ENCODE measurements at regions not wholly inside any gene's neighbourhood (a gene's known extent, or its start where the extent isn't known, plus 50 kb on each side); places are given as distances from the start of the nearest gene placed in this dataset.

DNA sequence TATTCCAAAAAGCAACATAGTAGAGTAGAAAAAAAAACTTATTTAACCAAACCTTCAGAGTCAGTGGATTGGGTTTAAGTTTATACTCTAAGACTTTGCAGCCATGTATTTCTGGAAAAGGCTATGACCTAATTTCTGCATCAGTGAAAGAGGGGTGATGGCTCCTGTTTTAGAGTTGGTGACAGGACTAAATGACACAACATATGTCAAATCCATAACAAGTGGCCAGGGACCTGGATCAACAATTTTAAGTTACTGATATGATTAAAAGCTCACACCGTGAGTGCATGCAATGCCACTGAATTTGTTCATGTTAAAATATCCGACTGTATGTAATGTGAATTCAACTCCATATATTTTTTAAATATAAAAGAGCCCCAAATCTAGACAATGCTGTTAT is 390.6 kb downstream of the TNS3 start:
- ChIA-PET CTCF (no interaction called here), POLR2A (no interaction called here), RAD21 (ENCODE audit: low non-redundant PET in 1 of 2, low total read pairs in 2 of 2, uncharacterized antibody in 2 of 2, unreplicated experiment in 2 of 2) (no interaction called here)
- Histone ChIP-seq H4K20me1 (ENCODE audit: insufficient read depth) (no peaks in the 10 kb centered on the region), H3K4me1 (ENCODE audit: control insufficient read depth in 1 of 2, insufficient read depth in 2 of 2, low read length in 2 of 2) (no peaks in the 10 kb centered on the region), H2AFZ (ENCODE audit: low read depth, low read length, poor library complexity, severe bottlenecking) (no peak overlapping the region), H3K4me3 (replicated peaks in 1 of 2; ENCODE audit: low read depth in 1 of 2, low read length in 2 of 2) (no peak overlapping the region), H3K4me2 (ENCODE audit: low read length) (no peak overlapping the region), H3K27me3 (ENCODE audit: insufficient read depth, low read length) (peaks cover 6% of the 10 kb centered on the region; the same call in 1 of the 2 replicates), H3K79me2 (ENCODE audit: insufficient read depth, low read length) (no peaks in the 10 kb centered on the region), H3K36me3 (ENCODE audit: control insufficient read depth in 1 of 2, insufficient read depth in 2 of 2, low read length in 2 of 2) (no peaks in the 10 kb centered on the region), H3K9ac (ENCODE audit: low read length) (no peak overlapping the region), H3K9me3 (ENCODE audit: control insufficient read depth in 1 of 2, insufficient read depth in 1 of 2, low read depth in 1 of 2, low read length in 2 of 2) (no peaks in the 10 kb centered on the region), H3K9me2 (ENCODE audit: insufficient read depth) (no peaks in the 10 kb centered on the region), H3K27ac (ENCODE audit: low read depth, low read length) (no peak overlapping the region)
- intact Hi-C loops (cut with micrococcal nuclease) = no loop called here
- no TSS peak for BruUV-seq (replicated peaks)
- TF ChIP-seq POLR2A (IDR thresholded peaks at IDR 0.05; ENCODE audit: borderline replicate concordance, extremely low read depth, insufficient read depth, insufficient read length) = no peak
- TF ChIP-seq JUND (IDR thresholded peaks at IDR 0.05) = no peak
- ATAC-seq (no peak), DNase-seq (ENCODE audit: low read depth, low spot score) (no peak)

DNA sequence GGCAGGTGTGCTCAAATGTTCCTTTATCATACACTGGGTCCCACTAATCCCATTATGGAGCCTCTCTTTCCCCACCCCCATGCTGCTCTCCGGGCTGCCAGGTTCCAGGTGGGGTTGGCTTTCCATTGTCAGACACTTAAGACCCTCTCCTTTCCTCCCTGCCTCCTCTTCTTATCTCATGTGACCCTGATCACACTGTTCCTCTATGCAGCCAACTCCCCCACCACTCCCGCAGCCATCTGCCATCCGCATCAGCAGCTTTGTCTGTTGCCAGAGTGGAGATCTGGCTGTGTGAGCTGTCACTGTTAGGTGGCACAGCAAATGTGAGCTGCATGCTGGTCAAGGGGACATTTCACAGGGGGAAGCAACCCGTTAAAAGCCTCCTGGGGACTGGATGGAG is 391.4 kb downstream of the TNS3 start:
- Histone ChIP-seq H2AFZ (ENCODE audit: low read depth, low read length, poor library complexity, severe bottlenecking) (no peak overlapping the region), H3K9me3 (ENCODE audit: control insufficient read depth in 1 of 2, insufficient read depth in 1 of 2, low read depth in 1 of 2, low read length in 2 of 2) (no peaks in the 10 kb centered on the region), H3K4me1 (ENCODE audit: control insufficient read depth in 1 of 2, insufficient read depth in 2 of 2, low read length in 2 of 2) (no peaks in the 10 kb centered on the region), H3K4me3 (replicated peaks in 1 of 2; ENCODE audit: low read depth in 1 of 2, low read length in 2 of 2) (no peak overlapping the region), H3K79me2 (ENCODE audit: insufficient read depth, low read length) (no peaks in the 10 kb centered on the region), H3K4me2 (ENCODE audit: low read length) (no peak overlapping the region), H3K36me3 (ENCODE audit: control insufficient read depth in 1 of 2, insufficient read depth in 2 of 2, low read length in 2 of 2) (no peaks in the 10 kb centered on the region), H3K27me3 (ENCODE audit: insufficient read depth, low read length) (peaks cover 6% of the 10 kb centered on the region; the same call in 1 of the 2 replicates), H3K9ac (ENCODE audit: low read length) (no peak overlapping the region), H4K20me1 (ENCODE audit: insufficient read depth) (no peaks in the 10 kb centered on the region), H3K27ac (ENCODE audit: low read depth, low read length) (no peak overlapping the region), H3K9me2 (ENCODE audit: insufficient read depth) (no peaks in the 10 kb centered on the region)
- TF ChIP-seq, protein P1, sequence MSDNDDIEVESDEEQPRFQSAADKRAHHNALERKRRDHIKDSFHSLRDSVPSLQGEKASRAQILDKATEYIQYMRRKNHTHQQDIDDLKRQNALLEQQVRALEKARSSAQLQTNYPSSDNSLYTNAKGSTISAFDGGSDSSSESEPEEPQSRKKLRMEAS (IDR thresholded peaks at IDR 0.05) = no peak
- TF ChIP-seq POLR2A (IDR thresholded peaks at IDR 0.05; ENCODE audit: borderline replicate concordance, extremely low read depth, insufficient read depth, insufficient read length) (no peak), ZFX (IDR thresholded peaks at IDR 0.05) (no peak), CBX3 (IDR thresholded peaks at IDR 0.05; ENCODE audit: low read depth) (no peak), TCF7L2 (IDR thresholded peaks at IDR 0.05; ENCODE audit: borderline replicate concordance, extremely low read depth, insufficient read depth, insufficient read length) (no peak), ZNF274 (IDR thresholded peaks at IDR 0.05; ENCODE audit: low read depth, low read length) (no peak), EZH2 (IDR thresholded peaks at IDR 0.05) (no peak)
- TF ChIP-seq, protein P2, sequence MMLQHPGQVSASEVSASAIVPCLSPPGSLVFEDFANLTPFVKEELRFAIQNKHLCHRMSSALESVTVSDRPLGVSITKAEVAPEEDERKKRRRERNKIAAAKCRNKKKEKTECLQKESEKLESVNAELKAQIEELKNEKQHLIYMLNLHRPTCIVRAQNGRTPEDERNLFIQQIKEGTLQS (IDR thresholded peaks at IDR 0.05) = no peak
- TF ChIP-seq, protein P3, sequence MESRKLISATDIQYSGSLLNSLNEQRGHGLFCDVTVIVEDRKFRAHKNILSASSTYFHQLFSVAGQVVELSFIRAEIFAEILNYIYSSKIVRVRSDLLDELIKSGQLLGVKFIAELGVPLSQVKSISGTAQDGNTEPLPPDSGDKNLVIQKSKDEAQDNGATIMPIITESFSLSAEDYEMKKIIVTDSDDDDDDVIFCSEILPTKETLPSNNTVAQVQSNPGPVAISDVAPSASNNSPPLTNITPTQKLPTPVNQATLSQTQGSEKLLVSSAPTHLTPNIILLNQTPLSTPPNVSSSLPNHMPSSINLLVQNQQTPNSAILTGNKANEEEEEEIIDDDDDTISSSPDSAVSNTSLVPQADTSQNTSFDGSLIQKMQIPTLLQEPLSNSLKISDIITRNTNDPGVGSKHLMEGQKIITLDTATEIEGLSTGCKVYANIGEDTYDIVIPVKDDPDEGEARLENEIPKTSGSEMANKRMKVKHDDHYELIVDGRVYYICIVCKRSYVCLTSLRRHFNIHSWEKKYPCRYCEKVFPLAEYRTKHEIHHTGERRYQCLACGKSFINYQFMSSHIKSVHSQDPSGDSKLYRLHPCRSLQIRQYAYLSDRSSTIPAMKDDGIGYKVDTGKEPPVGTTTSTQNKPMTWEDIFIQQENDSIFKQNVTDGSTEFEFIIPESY (IDR thresholded peaks at IDR 0.05; ENCODE audit: extremely low read depth, insufficient replicate concordance, low read length) = no peak
- TF ChIP-seq, protein P4, sequence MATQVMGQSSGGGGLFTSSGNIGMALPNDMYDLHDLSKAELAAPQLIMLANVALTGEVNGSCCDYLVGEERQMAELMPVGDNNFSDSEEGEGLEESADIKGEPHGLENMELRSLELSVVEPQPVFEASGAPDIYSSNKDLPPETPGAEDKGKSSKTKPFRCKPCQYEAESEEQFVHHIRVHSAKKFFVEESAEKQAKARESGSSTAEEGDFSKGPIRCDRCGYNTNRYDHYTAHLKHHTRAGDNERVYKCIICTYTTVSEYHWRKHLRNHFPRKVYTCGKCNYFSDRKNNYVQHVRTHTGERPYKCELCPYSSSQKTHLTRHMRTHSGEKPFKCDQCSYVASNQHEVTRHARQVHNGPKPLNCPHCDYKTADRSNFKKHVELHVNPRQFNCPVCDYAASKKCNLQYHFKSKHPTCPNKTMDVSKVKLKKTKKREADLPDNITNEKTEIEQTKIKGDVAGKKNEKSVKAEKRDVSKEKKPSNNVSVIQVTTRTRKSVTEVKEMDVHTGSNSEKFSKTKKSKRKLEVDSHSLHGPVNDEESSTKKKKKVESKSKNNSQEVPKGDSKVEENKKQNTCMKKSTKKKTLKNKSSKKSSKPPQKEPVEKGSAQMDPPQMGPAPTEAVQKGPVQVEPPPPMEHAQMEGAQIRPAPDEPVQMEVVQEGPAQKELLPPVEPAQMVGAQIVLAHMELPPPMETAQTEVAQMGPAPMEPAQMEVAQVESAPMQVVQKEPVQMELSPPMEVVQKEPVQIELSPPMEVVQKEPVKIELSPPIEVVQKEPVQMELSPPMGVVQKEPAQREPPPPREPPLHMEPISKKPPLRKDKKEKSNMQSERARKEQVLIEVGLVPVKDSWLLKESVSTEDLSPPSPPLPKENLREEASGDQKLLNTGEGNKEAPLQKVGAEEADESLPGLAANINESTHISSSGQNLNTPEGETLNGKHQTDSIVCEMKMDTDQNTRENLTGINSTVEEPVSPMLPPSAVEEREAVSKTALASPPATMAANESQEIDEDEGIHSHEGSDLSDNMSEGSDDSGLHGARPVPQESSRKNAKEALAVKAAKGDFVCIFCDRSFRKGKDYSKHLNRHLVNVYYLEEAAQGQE (IDR thresholded peaks at IDR 0.05; ENCODE audit: low read depth) = no peak
- ChIA-PET RAD21 (ENCODE audit: low non-redundant PET in 1 of 2, low total read pairs in 2 of 2, uncharacterized antibody in 2 of 2, unreplicated experiment in 2 of 2) (no interaction called here), POLR2A (no interaction called here), CTCF (interaction anchor here (1.3 kb wide), 1 partner anchor 11 kb away, joined by 3 read pairs; no protein-coding TSS in a partner anchor)
- DNase-seq (ENCODE audit: low read depth, low spot score) = no peak
- intact Hi-C loops (cut with micrococcal nuclease) = no loop called here
- ATAC-seq = no peak
- BruUV-seq (replicated peaks) = no TSS peak
